T-helper 2 cell treated with Interferon-gamma antibody and Interleukin-4, amounts not matched to agents 100 ng/mL and 5 ng/mL, for 36 hours (primary cell): ENCODE measurements at regions not wholly inside any gene's neighbourhood (a gene's known extent, or its start where the extent isn't known, plus 50 kb on each side); places are given as distances from the start of the nearest gene placed in this dataset.

ENCODE experiments used
- intact Hi-C: fragments of 100-400 bp; cut with micrococcal nuclease; formaldehyde crosslinking; loops from one replicate; pipeline ENCODE4 v1.15.1; 2023

DNA sequence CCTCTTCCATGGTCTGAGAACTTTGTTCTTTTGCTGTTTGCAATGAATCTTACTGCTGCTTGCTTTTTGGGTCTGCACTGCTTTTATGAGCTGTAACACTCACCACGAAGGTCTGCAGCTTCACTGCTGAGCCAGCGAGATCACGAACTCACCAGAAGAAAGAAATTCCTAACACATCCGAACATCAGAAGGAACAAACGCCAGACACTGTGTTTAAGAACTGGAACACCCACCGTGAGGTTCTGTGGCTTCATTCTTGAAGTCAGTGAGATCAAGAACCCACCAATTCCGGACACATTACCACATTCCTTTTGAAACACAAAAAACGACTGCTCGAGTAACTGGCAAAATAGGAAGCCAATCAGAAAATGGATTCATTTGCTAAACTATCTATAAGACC lies 471.8 kb downstream of the TFAP2A start:
- intact Hi-C loops, result no loop called here

DNA sequence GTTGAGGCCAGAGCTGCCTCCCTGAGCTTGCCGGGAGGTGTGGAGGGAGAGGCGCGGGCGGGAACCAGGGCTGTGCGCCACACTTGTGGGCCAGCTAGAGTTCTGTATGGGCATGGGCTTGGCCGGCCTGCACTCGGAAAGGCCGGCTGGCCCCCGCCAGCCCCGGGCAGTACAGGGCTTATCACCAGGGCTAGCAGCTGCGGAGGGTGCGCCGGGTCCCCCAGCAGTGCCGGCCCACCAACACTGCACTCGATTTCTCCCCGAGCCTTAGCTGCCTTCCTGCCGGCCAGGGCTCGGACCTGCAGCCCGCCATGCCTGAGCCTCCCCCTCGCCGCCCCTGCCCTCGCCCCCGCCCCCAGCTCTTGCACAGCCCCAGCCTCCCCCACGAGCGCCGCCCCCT lies 472.7 kb downstream of the TFAP2A start:
- intact Hi-C loops, result no loop called here

DNA sequence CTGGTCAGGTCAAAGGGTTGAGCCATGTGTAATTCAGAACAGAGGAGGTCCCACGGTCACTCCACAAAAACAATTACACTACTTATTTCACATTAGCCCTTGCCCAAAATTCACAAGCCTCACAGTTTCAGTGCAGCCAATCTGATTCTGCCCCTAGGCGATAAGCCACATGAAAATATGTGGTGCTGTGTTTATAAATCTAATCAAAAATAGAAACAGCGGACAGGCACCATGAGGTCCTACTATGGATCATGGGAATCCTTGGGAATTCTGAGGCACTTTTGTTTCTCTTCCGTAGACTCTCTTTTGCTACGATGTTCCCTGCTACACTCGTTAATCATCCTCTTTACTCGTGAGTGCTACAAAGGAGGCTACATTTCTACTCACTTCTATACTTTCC lies 476.1 kb downstream of the TFAP2A start:
- intact Hi-C loops, result no loop called here

DNA sequence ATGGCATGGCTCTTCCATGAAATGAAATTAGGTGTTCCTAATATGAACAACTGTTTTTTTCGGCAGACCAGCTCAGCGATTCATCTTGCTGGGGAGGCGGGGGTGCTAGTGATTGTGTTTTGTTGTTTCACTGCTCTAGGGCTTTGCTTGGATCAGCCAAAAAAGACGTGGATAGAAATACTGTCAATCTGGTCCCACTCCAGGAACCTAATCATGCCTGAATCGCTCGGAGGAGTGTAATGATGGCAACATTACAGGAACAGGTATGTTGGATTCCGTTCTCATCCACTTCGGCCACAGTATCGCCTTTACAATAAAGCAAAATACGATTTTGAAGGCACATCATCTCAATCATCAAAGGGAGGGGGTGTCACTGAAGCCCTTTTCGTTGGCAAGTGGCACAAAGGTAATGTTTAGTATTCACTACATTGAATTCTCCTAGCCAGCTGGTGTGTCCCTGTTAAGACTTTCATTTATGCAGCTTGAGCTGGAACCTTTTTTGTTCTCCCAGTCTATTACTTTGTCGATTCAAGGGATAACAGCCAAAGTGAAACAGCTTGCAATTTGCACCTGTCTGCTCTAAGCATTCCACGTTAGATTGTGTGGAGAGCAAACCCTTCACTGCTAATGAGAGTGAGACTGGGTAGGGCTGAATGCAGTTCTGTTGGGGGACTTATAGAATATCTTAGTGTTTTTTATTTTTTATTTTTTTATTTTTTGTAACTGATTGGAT lies 477.7 kb downstream of the TFAP2A start:
- intact Hi-C loops, result no loop called here

DNA sequence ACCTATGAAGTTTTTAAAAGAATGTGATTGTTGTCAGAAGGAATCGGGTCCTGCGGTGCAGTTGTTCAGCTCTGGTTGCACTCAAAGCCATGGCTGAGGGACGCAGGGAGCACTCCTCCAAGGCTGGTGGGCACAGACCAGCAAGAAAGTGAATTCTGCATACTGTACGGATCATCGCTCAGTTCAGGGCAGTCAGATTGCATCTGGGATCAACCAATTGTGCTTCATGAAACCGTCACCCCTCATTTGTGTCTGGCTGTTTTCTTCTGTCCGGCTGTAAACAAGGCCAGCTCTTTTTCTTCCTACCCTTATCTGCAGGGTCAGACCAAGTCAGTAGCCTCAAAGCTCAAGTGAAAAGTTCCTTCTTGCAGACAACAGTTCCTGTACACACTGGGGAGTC lies 478.3 kb downstream of the TFAP2A start:
- intact Hi-C loops, result no loop called here

DNA sequence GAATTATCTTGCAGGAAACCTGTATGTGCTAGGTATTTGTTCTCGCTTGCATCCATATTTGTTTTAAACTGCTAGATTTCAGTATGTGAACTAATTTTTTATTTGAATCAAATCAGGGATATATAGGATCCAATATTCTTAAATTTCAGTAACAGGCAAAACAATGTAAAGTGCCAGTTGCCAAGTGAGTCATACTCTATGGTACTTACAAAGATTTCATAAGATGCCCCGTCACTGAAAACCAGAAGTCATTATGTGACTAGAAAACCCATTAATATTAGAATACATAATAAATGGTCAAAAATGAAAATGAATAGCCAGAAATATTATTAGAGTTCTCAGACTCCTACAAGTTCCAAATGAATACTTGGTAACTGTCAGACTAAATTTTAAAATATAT lies 481.2 kb downstream of the TFAP2A start:
- intact Hi-C loops, result no loop called here

DNA sequence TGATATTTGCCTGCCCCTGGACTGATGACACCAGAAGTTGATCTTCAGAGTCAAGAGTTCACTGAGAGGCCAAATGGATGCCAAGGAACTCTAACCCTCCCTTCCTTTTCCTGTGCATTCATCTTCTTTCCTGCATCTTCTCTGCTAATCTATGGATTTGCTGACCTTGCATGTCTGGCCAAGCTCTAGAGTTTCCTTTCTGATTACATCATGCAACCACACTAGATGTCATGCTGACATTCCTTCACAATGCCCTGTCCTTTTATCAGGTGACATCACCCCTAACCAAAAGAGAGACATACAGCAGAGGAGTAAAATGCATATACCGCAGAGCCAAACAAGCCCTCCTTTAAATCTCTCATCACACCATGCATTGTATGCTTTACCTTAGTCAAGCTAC lies 487.6 kb downstream of the TFAP2A start:
- intact Hi-C loops, result no loop called here

DNA sequence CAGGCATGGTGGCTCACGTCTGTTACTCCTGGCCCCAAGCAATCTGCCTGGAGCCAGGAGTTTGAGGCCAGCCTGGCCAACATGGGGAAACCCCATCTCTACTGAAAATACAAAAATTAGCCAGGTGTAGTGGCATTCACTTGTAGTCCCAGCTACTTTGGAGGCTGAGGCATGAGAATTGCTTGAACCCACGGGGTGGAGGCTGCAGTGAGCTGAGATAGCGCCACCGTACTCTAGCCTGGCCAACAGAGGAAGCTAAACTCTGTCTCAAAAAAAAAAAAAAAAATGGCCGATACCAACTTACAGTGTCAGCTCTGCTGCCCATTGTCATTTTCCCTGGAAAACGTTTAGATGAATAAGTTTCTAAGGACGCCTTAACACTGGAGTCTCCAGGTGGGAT lies 489.9 kb downstream of the TFAP2A start:
- intact Hi-C loops, result no loop called here

DNA sequence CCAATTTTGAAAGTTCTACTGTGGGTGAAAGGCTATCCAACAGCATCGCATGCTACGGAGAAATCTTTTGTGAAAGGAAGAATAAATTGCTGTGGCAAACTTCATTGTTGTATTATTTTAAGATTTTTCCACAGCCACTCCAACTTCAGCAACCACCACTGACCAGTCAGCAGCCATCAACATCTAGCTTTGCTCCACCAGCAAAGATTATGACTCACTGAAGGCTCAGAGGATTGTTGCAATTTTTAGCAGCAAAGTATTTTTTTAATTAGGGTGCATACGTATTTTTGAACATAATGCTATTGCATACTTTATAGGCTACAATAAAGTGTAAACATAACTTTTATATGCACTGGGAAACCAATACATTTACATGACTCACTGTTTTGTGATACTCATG lies 493.5 kb downstream of the TFAP2A start:
- intact Hi-C loops, result no loop called here

DNA sequence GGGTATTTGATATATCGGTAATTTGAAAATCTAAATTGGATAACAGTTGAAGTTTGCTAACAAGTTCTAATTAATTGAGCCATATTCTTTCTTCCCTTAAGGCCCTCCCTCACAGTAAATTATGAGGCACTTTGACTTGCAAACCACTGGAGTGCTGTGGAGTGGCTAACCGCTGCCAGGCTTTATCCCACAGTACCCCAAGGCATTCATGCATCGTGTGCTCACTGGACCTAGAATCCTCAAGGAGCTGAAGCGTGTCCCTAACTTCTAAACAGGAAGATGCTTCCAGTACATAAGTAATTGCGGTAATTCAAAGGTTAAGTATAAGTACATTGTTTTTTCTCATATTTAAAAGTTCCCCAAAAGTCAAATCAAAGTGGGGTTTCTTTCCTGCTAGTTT lies 499.9 kb downstream of the TFAP2A start:
- intact Hi-C loops, result no loop called here

DNA sequence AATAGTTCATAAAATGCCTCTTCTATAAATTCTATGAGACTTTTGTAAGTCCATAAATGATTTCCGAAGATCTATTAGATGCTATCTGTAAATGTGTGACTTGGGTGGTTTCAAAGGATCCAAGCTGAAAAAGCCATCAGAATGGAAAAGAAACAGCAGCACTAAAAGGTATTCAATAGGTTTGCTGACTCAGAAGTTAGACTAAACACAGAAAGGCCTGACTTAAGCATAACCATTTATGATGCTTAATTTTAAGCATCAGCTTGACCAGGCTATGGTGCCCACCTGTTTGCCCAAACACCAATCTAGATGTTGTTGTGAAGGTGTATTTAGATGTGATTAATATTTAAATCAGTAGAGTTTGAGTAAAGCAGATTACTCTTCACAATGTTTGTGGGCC lies 513.5 kb downstream of the TFAP2A start:
- intact Hi-C loops, result no loop called here

DNA sequence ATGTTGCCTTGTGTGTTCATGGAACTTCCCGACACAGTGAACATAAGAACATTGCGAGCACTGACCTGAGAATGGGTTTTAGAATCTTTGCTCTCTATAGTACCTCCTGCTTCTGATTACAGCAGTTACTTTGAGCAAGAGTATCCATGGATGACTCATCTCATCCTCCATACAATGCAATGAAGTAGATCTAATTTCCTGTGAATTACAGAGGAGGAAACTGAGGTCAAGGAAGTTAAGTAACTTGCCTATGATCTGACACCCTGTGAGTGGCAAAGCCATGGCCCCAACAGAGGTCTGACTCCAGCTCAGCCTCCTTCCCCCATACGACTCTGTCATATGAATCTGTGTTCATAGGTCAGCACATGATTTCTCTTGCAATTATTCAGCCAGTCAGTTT lies 518.1 kb downstream of the TFAP2A start:
- intact Hi-C loops, result no loop called here

DNA sequence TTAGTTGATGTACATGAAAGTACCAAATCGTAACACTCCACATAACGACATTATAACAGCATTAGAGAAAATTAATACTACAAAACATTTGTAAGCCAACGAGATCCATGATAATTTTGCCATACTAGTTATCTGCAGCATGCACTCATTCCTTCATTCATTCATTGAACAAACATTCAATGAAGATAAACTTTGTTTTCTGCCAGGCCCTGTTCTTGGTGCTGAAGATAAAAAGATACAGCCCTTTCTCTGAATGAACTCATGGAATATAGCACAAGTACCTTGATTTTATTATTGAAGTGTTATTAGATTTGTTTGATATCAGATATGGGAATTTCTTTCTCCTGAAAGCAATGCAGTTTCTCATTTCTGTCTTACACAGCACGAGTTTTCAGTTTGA lies 524.0 kb downstream of the TFAP2A start:
- intact Hi-C loops, result no loop called here

DNA sequence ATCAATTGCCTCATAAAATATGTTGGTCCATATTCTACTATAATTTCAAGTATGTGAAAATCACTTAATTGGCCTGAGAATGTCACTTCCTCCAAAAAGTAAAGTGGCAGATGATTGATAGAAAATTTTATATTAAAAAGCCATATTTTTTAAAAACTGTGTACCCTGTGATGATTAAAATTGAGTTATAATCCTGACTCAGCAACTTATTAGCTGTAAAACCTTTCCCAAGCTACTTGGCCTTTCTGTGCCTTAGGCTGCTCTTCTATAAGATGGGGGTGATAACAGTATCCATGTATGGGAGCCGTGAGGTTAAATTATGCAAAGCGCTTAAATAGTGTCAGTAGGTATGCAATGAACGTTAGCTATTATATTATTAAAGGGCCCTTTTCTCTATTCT lies 524.4 kb downstream of the TFAP2A start:
- intact Hi-C loops, result no loop called here

DNA sequence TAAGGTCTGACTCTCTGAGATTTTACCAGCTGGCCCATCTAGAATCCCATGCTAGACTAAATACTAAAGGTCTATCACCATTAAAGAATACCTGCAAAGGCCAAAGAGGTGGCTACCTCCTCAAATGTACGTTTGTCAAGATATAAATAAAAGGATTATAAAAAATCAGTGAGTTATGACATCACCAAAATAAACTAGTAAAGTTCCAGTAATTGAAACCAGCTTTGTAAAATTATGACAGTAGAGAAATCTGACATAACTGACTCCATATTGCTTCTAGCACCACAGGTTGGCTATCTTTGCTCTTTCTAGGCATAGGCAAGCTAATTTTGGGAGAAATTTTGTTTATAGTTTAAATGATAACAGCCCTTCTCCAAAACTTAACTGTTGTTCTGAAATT lies 536.3 kb downstream of the TFAP2A start:
- intact Hi-C loops, result no loop called here

DNA sequence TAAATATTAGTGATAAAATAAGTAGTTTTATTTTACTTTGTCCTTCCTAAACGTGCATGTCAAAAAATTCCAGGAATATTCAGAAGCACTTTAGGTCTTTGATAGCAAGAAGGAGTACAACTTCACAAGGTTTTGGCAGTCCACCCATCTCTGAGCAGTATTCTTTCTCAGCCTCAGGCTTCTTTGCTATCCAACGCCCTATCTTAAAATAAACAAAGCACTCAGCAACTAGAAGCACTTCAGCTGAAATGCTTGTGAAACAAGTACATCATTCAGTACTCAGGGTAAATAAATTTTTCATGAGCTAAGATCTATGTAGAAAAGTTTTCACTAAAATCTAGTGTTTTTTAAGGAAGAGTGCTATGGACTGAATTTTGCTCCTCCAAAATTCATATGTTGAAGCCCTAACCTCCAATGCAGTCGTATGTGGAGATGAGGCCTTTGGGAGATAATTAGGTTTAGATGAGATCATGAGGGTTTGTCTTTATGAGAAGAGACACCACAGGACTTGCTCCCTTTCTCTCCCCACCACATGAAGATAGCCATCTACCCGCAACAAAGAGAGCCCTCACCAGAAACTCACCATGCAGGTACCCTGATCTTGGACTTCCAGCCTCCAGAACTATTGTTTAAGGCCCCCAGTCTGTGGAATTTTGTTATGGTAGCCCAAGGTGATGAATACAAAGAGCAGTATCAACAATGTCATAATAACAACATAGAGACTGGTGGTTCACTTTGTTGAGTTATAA lies 539.1 kb downstream of the TFAP2A start:
- intact Hi-C loops, result no loop called here

DNA sequence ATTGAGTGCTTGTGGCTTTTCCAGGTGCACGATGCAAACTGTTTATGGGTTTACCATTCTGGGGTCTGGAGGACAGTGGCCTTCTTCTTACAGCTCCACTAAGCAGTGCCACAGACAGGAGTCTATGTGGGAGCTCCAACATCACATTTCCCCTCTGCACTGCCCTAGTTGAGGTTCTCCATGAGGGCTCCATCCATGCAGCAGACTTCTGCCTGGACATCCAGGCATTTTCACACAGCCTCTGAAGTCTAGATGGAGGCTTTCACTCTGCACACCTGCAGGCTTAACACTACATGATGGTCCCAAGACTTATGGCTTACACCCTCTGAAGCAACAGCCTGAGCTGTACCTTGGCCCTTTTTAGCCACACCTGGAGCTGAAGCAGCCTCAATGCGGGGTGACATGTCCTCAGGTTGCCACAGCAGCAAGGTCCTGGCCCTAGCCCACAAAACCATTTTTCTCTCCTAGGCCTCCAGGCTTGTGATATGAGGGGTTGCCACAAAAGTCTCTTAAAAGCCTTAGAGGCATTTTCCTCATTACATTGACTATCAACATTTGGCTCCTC lies 552.2 kb downstream of the TFAP2A start:
- intact Hi-C loops, result no loop called here

DNA sequence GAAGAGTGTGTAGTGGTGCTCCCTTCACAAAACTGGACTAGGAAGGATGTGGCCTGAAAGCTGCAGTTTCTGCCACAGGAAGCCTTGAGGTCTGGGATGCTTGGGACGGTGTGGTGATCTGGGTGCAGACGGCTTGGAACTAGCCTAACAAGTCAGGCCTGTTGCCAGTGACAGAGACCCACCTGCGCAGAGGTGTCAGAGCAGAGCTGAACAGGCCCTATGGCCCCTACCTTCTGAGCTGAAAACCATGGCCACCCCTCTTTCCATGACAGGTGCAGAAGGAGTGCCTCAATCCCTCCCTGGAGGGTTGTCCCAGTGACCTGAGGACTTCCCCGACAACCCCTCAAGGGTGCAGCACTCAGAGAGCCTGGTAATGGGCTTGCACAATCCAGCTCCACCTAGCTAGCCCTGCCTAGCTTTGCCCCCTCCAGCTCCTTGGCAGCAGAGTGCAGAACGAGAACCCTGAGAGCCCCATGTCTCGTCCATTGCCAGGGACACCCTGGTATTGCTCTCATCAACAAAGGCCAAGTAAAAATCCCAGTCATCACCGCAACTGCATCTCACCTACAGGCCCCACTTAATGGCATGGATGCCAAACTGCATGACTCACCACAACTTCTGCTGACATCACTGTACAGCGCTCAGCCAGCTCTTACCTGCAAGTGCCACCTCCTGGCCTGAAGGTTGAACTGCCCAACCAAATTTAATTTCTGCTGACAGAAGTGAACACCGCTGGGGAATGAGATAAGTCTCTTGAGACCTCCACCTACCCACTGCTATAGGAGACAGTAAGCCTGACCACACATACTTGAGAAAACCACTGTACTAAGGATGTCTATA lies 563.1 kb downstream of the TFAP2A start:
- intact Hi-C loops, result no loop called here

DNA sequence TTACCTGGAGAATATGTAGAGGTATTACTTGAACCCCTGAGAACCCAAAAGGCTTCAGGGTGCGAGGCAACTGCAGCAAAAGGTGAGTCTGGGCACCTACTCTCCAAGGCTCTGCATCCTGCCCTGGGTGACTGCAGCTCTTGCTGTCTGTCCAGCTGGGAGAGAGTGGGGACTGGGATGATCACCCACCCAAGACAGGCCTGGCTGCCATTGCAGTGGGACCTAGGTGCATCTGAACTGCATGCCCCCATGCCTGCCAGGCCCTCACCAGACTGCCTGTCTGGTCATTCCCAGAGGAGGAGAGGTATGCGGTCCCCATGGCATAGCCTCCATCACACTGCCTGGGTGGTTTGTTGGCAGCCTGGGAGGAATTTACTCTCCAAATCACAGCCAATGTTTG lies 563.9 kb downstream of the TFAP2A start:
- intact Hi-C loops, result no loop called here

DNA sequence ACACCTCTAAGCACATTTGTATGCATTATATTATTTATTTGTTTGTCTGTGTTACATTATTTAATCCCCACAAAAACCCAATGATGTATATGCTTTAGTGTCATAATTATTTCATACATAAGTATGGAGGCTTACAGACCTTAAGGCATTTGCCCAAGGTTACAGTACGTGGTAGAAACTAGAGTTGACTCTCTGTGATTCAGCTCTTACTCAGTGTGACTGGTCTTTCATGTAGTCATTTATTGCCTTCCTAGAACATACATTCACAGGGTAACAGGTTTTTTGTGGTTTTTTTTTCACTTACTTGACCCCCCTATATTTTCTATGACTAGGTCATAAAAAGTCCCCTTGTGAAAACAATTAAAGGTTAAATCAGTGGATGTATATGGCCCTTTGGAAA lies 566.8 kb downstream of the TFAP2A start:
- intact Hi-C loops, result no loop called here

DNA sequence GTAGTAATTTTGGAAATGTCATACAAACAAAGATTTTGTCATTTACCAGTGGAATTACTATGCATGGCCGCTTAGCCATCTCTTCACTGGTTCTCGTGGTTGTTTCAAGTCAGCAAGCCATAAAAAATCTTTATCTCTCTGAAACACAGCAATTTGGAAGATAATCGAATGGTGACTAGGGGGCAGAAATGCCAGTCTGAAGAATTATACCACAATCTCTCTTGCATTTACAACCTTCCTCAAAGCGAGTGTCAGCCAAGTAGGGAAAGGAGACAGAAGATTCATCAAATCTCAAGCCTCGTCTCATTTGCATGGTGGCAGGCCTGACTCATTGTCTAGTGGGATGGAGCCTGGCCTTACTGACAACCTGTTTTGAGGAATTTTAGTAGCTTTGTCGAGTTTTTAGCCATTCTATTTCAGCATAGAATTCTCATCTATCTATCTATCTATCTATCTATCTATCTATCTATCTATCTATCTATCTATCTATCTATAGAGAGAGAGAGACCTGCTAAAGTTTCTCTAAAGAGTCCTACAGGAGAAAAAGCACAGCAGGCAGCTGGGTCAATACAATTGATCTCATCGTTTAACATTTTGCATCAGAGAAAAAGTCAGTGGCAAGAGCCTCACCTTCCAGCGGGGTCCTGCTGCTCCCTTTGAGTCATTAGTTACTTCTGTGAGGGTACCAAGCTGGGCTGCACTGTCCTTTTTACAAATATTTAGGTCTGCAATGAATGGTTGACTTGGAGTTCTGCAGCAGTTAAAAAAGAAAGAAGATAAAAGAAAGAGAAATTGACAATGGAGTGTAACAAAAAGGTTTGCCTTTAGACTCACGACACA lies 572.8 kb downstream of the TFAP2A start:
- intact Hi-C loops, result no loop called here
